Fibroblast of peridontal ligament (primary cell): ENCODE measurements at regions not wholly inside any gene's neighbourhood (a gene's known extent, or its start where the extent isn't known, plus 50 kb on each side); places are given as distances from the start of the nearest gene placed in this dataset.

Source experiments
- DNase-seq: peaks from one replicate; pipeline ENCODE4 v3.0.0-alpha.2; 2010; ENCODE audit errors: extremely low read depth

GRCh38 chr2:240357641-240358012 lies 77.8 kb upstream of the GPC1 start:
- no peak for DNase-seq

DNA sequence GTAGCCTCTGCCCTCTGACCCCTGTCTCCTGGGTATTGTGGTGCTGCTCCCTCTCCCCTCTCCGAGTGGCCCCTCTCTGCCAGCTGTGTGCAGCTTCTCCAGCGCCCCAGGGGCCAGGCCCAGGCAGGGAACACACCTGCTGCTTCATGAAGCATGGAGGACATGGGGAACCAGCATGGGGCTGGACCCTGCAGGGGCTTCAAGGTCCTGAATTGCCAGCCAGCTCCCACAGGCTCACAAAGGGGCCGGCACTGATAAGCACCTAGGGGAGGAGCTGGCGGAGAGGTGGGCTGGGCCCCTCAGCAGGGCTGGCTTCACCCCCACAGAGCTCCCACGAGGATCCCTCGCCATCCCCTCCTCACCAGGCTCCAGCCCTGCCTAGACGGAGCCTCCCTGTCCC lies 77.4 kb upstream of the GPC1 start:
- DNase-seq = no peak

- no peak for DNase-seq
These were observed 76.6 kb upstream of the GPC1 start for GRCh38 chr2:240358821-240359397.

- DNase-seq = no peak
These were observed 75.8 kb upstream of the GPC1 start for GRCh38 chr2:240359695-240360094.

GRCh38 chr2:240360645-240361475 lies 74.6 kb upstream of the GPC1 start:
- DNase-seq = no peak

DNA sequence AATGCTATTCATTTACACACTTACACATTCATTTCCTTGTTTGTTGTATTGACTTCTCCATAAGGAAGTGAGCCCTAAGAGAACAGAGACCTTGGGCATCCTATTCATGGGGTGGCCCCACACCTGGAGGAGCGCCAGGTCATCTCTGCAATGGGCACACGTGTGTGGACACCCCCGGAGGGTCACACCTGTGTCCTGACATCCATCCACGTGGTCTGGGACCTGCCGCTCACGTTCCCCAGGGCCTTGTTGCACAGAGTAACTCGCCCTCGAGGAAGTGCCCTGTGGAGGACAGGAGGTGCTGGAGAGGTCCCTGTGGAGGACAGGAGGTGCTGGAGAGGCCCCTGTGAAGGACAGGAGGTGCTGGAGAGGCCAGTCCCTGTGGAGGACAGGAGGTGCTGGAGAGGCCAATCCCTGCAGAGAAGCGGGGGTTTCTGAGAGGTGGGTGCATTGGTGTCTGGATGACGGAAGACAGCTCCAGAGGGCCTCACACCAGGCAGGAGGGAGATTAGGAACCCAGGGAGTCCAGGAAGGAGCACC lies 73.2 kb upstream of the GPC1 start:
- no peak for DNase-seq

- DNase-seq = no peak
These were observed 72.4 kb upstream of the GPC1 start for GRCh38 chr2:240362826-240363745.

GRCh38 chr2:240363746-240364581 lies 71.5 kb upstream of the GPC1 start:
- DNase-seq = no peak

GRCh38 chr2:240364582-240364960 lies 70.9 kb upstream of the GPC1 start:
- DNase-seq = no peak

DNA sequence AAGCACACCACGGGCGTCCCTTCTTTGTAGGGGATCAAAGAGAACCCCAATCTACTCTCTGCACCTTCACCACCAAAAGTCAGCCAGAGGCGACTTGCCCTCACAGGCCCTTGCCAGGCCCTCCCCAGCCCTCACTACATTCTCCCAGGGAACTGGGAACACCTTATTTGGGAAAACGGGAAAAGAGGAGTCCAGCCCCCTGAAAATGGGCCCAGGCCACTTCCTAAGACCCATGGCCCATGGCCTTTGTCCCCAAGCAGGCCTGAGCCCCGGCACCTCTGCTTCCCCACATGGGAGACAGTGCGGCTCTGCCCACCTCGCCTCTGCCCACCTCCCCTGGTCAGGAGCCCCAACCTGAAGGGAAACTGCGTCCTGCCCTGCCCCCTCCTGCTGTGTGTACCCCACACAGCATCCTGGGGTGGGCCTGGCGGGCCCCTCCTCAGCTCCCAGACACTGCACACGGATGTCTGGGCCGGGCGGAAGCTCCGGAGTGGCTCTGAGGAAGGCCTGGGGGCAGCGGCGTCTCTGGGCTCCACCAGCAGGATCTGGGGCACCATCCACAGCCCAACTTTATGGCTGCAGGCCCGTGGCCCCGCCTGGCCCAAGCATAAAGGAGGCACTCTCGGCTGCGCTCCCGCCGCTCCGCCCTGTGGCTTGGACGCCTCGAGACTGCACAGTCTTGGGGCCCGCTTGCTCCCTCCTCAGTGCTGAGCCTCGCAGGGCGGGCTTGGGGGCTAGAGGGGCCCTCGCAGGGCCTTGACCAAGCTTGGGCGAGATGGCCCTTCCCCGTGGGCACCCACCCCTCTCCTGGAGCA lies 70.3 kb upstream of the GPC1 start:
- no peak for DNase-seq

GRCh38 chr2:240365971-240366471 lies 69.4 kb upstream of the GPC1 start:
- no peak for DNase-seq

DNA sequence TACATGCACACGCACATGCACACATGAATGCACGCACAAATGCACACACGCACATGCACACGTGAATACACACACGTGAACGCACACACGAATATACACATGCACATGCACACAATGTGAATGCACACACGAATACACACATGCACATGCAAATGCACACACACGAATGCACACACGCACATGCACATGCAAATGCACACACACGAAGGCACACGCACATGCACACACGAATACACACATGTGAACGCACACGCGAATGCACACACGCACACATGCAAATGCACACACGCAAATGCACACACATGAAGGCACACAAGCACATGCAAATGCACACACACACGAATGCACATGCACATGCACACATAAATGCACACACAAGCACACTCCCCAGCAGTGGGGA lies 68.6 kb upstream of the GPC1 start:
- DNase-seq = no peak

DNA sequence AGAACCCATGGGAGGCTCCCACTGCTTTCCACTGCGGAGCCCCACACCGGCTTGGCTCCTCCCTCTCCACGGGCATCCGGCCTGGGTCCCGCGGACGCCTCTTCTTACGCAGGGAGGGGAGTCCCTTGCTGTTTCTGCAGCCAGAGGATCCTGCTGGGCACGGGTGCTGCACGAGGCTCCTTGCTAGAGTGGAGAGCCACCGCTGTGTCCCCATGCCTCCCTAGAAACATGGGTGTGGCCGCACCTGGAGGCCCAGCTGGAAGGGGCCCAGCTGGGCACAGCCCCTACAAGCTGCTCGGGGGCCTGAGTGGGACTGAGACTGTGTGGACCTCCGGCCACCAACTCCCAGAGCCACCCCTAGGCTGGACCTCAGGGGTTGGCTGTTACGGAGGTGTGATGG lies 67.7 kb upstream of the GPC1 start:
- DNase-seq = no peak

- no peak for DNase-seq
These were observed 66.6 kb upstream of the GPC1 start for GRCh38 chr2:240368781-240369331.

DNA sequence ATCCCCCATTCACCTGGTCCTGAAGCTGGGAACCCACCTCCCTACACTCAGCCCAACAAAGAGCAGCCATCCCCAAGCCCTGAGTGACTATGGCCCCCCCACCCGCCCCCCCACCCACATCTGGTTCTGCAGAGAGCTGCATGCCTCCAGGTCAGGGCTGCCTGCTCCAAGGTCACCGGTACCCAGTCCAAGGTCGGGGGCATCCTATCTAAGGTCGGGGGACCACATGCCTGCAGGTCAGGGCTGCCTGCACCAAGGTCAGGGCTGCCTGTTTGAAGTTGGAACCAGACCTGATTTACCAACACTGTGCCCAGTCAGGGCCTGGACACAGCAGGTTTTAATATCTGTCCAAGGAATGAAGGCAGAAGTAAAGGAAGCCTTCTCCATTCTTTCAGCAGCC lies 66.1 kb upstream of the GPC1 start:
- no peak for DNase-seq

GRCh38 chr2:240369801-240370585 lies 65.5 kb upstream of the GPC1 start:
- DNase-seq = peak; percentile 76

DNA sequence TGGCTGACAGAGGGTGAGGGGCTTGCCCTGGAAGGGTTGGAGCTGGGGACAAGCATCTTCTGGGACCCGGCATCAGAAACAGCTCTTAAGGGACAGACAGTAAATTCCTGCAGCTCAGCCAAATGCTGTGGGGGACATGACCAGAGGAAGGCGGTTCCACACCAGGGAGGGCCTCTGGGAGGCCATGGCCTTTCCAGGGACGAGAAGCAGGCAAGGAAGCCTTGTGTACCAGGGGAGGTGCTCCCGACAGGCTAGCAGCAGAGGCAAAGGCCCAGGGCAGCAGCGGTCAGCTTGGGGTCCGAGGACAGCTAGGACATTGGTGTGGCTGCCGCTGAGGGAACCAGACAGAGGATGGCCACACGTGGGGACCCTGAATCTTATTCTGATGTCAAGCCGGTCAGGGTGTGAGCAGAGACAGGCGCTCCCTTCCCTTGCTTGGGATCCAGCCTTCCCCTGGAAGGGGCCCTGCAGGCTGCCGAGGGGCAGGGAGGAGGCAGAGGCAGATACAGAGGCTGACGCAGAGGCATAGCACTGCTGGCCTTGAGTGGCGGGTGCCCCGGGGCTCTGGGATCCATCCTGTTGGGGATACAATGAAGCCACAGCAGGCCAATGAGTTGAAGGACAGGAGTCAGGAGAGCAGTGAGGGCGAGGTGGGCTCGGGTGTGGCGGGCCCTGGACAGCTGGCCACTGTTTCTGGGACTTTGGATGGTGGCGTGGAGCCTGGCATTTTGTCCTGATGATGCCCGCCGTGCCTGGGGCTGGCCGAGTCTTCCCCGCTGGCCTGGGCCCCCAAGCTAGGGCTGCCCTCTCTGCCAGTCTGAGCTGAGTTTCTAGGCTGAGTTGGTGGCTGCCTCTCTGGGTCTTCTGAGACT lies 64.1 kb upstream of the GPC1 start:
- no peak for DNase-seq

- DNase-seq = no peak
These were observed 63.4 kb upstream of the GPC1 start for GRCh38 chr2:240372101-240372500.
